GM12891 (cell line): ENCODE measurements at regions not wholly inside any gene's neighbourhood (a gene's known extent, or its start where the extent isn't known, plus 50 kb on each side); places are given as distances from the start of the nearest gene placed in this dataset.

ENCODE experiments used
- POLR2A ChIP-seq: IDR thresholded peaks from 2 replicates; pipeline ENCODE4 v1.6.1; 2011; ENCODE audit warnings: low read depth, low read length, control low read depth
- POLR2AphosphoS5 ChIP-seq: IDR thresholded peaks from 2 replicates; pipeline ENCODE4 v1.6.1; 2011; ENCODE audit warnings: low read depth, low read length, control low read depth
- POU2F2 ChIP-seq: IDR thresholded peaks from 2 replicates; pipeline ENCODE4 v1.6.1; 2011; ENCODE audit warnings: low read depth, mild to moderate bottlenecking, control low read depth, low read length, moderate library complexity
- TAF1 ChIP-seq: IDR thresholded peaks from 2 replicates; pipeline ENCODE4 v1.6.1; 2011; ENCODE audit warnings: low read depth, low read length, control low read depth

DNA sequence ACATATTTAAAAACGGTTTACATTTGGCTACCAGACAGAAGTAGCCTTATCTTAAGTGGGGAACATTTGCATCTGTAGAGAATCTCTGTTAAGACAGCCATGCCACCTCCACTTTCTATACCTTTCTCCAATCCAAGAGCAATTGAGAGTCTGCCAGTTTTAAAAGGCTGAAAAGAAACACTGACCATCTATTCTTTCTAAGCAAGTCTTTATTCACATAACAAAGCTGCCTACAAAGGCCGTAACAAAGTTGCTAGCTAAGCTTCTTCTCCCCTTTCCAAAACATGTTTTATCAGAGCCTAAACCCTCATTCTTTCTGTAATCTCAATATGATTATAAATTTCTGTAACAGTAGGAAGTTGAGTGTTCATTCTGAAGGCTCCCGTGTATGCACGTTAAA lies 1078.3 kb downstream of the NCAM2 start:
- TF ChIP-seq POLR2AphosphoS5 (no peak), POLR2A (no peak), TAF1 (no peak), POU2F2 (no peak)
